ENCODE measurements at regions not wholly inside any gene's neighbourhood (a gene's known extent, or its start where the extent isn't known, plus 50 kb on each side); places are given as distances from the start of the nearest gene placed in this dataset.

GRCh38 chr2:58631986-58632385 lies 390.9 kb upstream of the FANCL start:
- TF ChIP-seq EZH2 (IDR thresholded peaks at IDR 0.05; ENCODE audit: insufficient read depth, poor library complexity, severe bottlenecking) = no peak
- no peak for TF ChIP-seq EZH2phosphoT487 (IDR thresholded peaks at IDR 0.05; ENCODE audit: insufficient read depth, low read depth)

All from GM23248 (cell line).